ENCODE measurements at regions not wholly inside any gene's neighbourhood (a gene's known extent, or its start where the extent isn't known, plus 50 kb on each side); places are given as distances from the start of the nearest gene placed in this dataset.
"Not testable (repeated sequence)": the region's sequence is repeated elsewhere in the genome, so short reads cannot be mapped to it uniquely, and the experiment has no call there.

- DNase-seq (ENCODE audit: extremely low spot score), result no peak
- no peaks in the 10 kb centered on the region for H3K36me3 ChIP-seq (ENCODE audit: insufficient read depth)
- H3K27ac ChIP-seq (ENCODE audit: low read depth), result no peak overlapping the region
- H3K4me1 ChIP-seq (ENCODE audit: insufficient read depth), result no peaks in the 10 kb centered on the region
- 75% methylated on average over 2 of the region's 2 CpGs for WGBS
- H3K4me3 ChIP-seq (ENCODE audit: low read depth, low read length), result no peak overlapping the region
These were observed 159.5 kb downstream of the RPLP1 start for GRCh38 chr15:69612112-69612511.

GRCh38 chr15:69613182-69613581 lies 160.6 kb downstream of the RPLP1 start:
- DNase-seq (ENCODE audit: extremely low spot score), result no peak
- 73% methylated on average over 6 of the region's 6 CpGs for WGBS
- no peaks in the 10 kb centered on the region for H3K36me3 ChIP-seq (ENCODE audit: insufficient read depth)
- no peaks in the 10 kb centered on the region for H3K4me1 ChIP-seq (ENCODE audit: insufficient read depth)
- no peak overlapping the region for H3K4me3 ChIP-seq (ENCODE audit: low read depth, low read length)
- H3K27ac ChIP-seq (ENCODE audit: low read depth), result no peak overlapping the region

- H3K4me1 ChIP-seq (ENCODE audit: insufficient read depth), result no peaks in the 10 kb centered on the region
- 92% methylated on average over 2 of the region's 2 CpGs for WGBS
- no peak overlapping the region for H3K4me3 ChIP-seq (ENCODE audit: low read depth, low read length)
- H3K27ac ChIP-seq (ENCODE audit: low read depth), result no peak overlapping the region
- DNase-seq (ENCODE audit: extremely low spot score), result no peak
- no peaks in the 10 kb centered on the region for H3K36me3 ChIP-seq (ENCODE audit: insufficient read depth)
These were observed 161.4 kb downstream of the RPLP1 start for GRCh38 chr15:69613988-69614387.

GRCh38 chr15:69615736-69616135 lies 163.1 kb downstream of the RPLP1 start:
- 88% methylated on average over 5 of the region's 5 CpGs for WGBS
- DNase-seq (ENCODE audit: extremely low spot score), result no peak
- H3K27ac ChIP-seq (ENCODE audit: low read depth), result no peak overlapping the region
- no peak overlapping the region for H3K4me3 ChIP-seq (ENCODE audit: low read depth, low read length)
- no peaks in the 10 kb centered on the region for H3K36me3 ChIP-seq (ENCODE audit: insufficient read depth)
- no peaks in the 10 kb centered on the region for H3K4me1 ChIP-seq (ENCODE audit: insufficient read depth)

- WGBS, result 78% methylated on average over 3 of the region's 3 CpGs
- no peaks in the 10 kb centered on the region for H3K4me1 ChIP-seq (ENCODE audit: insufficient read depth)
- H3K36me3 ChIP-seq (ENCODE audit: insufficient read depth), result no peaks in the 10 kb centered on the region
- H3K27ac ChIP-seq (ENCODE audit: low read depth), result no peak overlapping the region
- H3K4me3 ChIP-seq (ENCODE audit: low read depth, low read length), result no peak overlapping the region
- DNase-seq (ENCODE audit: extremely low spot score), result no peak
These were observed 163.9 kb downstream of the RPLP1 start for GRCh38 chr15:69616558-69616957.

DNA sequence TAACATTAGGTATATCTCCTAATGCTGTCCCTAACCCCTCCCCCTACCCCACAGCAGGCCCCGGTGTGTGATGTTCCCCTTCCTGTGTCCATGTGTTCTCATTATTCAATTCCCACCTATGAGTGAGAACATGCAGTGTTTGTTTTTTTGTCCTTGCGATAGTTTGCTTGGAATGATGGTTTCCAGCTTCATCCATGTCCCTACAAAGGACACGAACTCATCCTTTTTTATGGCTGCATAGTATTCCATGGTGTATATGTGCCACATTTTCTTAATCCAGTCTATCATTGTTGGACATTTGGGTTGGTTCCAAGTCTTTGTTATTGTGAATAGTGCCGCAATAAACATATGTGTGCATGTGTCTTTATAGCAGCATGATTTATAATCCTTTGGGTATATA lies 164.5 kb downstream of the RPLP1 start:
- not testable (repeated sequence) for H3K36me3 ChIP-seq (ENCODE audit: insufficient read depth); H3K4me1 ChIP-seq (ENCODE audit: insufficient read depth); H3K27ac ChIP-seq (ENCODE audit: low read depth); H3K4me3 ChIP-seq (ENCODE audit: low read depth, low read length); DNase-seq (ENCODE audit: extremely low spot score)
- 88% methylated on average over 3 of the region's 4 CpGs for WGBS

DNA sequence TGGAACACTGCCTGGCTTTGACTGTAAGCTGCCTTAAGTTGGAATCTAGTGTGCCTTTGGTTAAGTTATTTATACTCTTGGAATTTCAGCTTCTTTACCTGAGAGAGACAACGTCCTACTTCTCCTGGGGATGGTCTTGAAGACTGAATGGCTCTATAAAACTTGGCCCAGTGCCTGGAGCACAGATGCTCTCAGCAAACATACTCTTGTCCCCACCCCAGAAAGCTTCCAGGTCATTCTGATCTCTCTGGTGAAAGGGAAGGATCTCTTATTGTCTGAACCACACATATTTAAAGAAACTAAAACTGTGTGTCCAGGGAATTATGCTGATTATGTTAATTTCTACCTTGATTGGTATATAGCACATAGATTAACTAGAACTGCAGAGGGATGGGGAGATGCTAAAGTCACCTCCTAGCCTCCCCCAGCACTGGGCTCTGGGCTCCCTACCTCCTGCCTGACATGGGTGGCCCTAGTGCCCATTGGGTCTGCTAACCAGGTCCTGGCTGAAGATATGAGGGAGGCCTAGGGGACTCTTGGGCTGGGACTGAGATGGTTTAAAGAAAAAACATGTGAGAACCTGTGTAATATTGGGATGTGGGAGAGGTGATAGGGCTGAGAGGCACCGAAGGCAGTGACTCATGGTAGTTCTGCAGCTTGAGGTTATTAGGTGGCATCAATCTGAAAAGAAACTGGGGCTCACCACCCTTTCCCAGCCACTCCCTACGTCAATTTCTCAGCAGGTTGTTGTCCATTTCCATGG lies 171.0 kb downstream of the RPLP1 start:
- Histone ChIP-seq H3K27ac (ENCODE audit: low read depth) (no peak overlapping the region), H3K4me3 (ENCODE audit: low read depth, low read length) (no peak overlapping the region), H3K36me3 (ENCODE audit: insufficient read depth) (no peaks in the 10 kb centered on the region), H3K4me1 (ENCODE audit: insufficient read depth) (no peaks in the 10 kb centered on the region)
- no peak for DNase-seq (ENCODE audit: extremely low spot score)
- WGBS, result 72% methylated on average over 3 of the region's 3 CpGs

- H3K27ac ChIP-seq (ENCODE audit: low read depth), result no peak overlapping the region
- no peaks in the 10 kb centered on the region for H3K36me3 ChIP-seq (ENCODE audit: insufficient read depth)
- DNase-seq (ENCODE audit: extremely low spot score), result no peak
- no peak overlapping the region for H3K4me3 ChIP-seq (ENCODE audit: low read depth, low read length)
- 45% methylated on average over 2 of the region's 2 CpGs for WGBS
- no peaks in the 10 kb centered on the region for H3K4me1 ChIP-seq (ENCODE audit: insufficient read depth)
These were observed 171.5 kb downstream of the RPLP1 start for GRCh38 chr15:69624155-69624520.

- H3K4me3 ChIP-seq (ENCODE audit: low read depth, low read length), result no peak overlapping the region
- WGBS, result 92% methylated on average over 3 of the region's 3 CpGs
These were observed 172.2 kb downstream of the RPLP1 start for GRCh38 chr15:69624816-69625215.

GRCh38 chr15:69625328-69625727 lies 172.7 kb downstream of the RPLP1 start:
- DNase-seq (ENCODE audit: extremely low spot score), result no peak
- Histone ChIP-seq H3K27ac (ENCODE audit: low read depth) (no peak overlapping the region), H3K4me3 (ENCODE audit: low read depth, low read length) (no peak overlapping the region), H3K4me1 (ENCODE audit: insufficient read depth) (no peaks in the 10 kb centered on the region), H3K36me3 (ENCODE audit: insufficient read depth) (no peaks in the 10 kb centered on the region)
- 42% methylated on average over 2 of the region's 2 CpGs for WGBS

More at GRCh38 chr15:69624816-69625215, 172.2 kb downstream of the RPLP1 start:
- no peaks in the 10 kb centered on the region for H3K36me3 ChIP-seq (ENCODE audit: insufficient read depth)
- no peak for DNase-seq (ENCODE audit: extremely low spot score)
- no peak overlapping the region for H3K27ac ChIP-seq (ENCODE audit: low read depth)
- H3K4me1 ChIP-seq (ENCODE audit: insufficient read depth), result no peaks in the 10 kb centered on the region

DNA sequence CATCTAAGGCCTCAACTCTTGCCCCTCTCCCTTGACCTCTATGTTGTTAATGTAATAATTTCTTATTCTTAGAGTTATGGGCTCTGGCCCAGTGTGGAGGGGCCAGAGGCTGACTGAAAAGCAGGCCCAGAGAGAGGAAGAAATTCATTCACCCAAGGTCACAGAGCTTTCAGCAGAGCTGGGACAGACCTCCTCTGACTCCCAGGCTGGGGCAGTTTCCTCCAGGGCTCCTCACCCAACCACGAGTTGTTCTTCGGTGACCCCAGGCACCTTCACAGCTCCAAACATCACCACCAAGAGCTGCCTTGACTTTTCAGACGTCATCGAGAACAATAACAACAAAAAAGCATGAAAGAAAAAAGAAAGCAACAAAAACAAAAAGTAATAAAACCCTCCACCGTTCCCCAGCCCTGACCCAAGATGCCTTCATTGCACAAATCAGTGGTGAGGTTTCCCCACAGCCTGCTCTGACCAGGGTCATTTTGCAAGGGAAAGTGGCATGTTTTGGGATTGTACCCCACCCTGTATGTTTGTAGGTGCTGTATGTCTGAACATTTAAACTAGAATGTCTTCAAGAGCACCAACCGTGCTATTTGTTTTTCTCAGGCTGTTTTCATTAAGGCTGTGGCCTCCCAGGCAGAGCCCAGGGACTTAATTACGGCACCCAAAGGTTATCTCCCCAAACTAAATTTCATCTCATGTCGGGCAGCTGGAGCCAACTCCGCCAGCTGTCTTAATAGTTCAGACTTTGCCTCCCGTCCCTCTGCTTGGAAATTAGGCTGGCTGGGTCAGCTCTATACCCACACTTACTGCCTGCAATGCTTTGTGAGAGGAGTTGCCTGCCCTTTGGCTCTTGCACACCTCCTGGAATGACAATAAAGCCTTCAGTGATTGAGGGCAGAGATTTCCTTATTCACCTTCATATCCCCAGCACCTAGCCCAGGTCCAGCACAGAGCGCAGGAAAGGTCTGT lies 173.8 kb downstream of the RPLP1 start:
- WGBS, result 71% methylated on average over 11 of the region's 11 CpGs
- Histone ChIP-seq H3K4me1 (ENCODE audit: insufficient read depth) (no peaks in the 10 kb centered on the region), H3K4me3 (ENCODE audit: low read depth, low read length) (no peak overlapping the region), H3K36me3 (ENCODE audit: insufficient read depth) (no peaks in the 10 kb centered on the region), H3K27ac (ENCODE audit: low read depth) (no peak overlapping the region)
- no peak for DNase-seq (ENCODE audit: extremely low spot score)

DNA sequence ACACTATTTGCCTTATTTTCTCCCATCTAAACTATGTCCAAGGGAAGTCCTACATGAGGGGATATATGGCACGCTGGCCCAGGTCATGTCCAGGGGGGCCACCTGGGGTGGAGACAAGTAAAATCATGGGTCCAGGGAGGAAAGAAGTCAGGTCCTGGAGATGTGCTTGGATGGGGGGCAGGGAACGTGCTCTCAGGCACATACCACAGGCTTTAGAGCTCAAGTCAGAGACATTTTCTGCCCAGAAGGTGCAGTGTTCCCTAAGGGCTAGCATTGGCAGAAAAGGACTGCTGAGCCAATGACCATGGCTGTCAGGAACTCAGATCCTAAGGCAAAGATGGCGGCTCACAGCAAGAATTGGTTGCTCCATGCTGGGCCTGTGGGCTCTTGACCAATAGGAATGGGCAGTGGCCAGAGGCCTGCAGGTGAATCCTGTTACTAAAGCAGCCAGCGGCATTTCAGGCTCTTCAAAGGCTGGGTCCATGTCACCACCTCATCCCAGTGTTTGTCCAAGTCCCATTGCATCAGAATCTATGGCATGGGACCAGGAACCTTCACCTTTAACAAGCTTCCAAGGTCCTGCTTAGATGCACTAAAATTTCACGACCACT lies 175.0 kb downstream of the RPLP1 start:
- no peaks in the 10 kb centered on the region for H3K4me1 ChIP-seq (ENCODE audit: insufficient read depth)
- no peak overlapping the region for H3K4me3 ChIP-seq (ENCODE audit: low read depth, low read length)
- WGBS, result 91% methylated on average over 5 of the region's 5 CpGs
- no peak for DNase-seq (ENCODE audit: extremely low spot score)
- H3K27ac ChIP-seq (ENCODE audit: low read depth), result no peak overlapping the region
- H3K36me3 ChIP-seq (ENCODE audit: insufficient read depth), result no peaks in the 10 kb centered on the region

DNA sequence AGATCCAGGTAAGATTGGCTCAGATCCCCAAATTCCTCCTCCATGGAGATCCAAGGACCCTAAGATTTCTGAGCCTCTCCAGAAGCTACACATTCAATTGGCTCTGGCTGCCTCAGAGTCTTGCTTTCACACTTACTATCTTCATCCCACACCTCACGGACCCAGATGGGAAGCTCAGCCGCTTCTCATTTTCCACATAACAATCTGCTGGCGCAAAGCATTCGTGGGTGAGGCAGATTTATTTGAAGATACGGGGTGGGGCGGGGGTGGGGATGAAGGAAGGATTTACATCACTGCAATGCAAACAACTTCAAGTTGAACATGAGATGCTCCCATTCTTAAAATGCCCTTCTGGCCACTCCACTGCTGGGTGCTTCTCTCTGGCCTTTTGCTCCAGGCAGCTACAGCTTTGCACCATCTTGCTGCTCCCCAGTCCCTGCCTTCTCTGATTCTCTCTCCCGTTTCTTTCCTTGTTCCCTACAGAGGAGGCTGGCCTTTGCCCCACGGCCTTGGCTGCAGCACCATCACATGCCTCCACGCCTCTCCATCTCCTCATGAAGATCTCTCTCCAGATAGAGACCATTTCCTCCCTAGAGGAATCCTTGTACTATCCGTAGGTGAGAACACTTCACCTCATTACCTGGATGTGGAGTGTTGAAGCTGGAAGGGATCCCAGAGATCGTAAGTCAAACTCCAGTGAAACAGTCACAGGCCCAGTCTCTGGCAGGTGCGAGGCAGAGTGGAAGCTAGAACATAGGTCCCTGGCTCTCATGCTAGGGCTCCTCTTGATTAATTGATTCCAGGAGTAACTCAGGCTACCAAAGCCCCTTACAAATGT lies 175.9 kb downstream of the RPLP1 start:
- WGBS, result 79% methylated on average over 12 of the region's 12 CpGs
- Histone ChIP-seq H3K4me1 (ENCODE audit: insufficient read depth) (no peaks in the 10 kb centered on the region), H3K36me3 (ENCODE audit: insufficient read depth) (no peaks in the 10 kb centered on the region), H3K4me3 (ENCODE audit: low read depth, low read length) (no peak overlapping the region), H3K27ac (ENCODE audit: low read depth) (no peak overlapping the region)
- no peak for DNase-seq (ENCODE audit: extremely low spot score)

Measured in urinary bladder (tissue), 3 donors.